Stimulated activated CD8-positive, alpha-beta memory T cell treated with anti-CD3 and anti-CD28 coated beads, Interleukin-4, amount 100 ng/mL, for 4 hours (primary cell): ENCODE measurements at regions not wholly inside any gene's neighbourhood (a gene's known extent, or its start where the extent isn't known, plus 50 kb on each side); places are given as distances from the start of the nearest gene placed in this dataset.
"Not testable (repeated sequence)": the region's sequence is repeated elsewhere in the genome, so short reads cannot be mapped to it uniquely, and the experiment has no call there.

ENCODE experiments used
- DNase-seq, 2 donors: peaks; one replicate each; pipeline ENCODE4 v3.0.0-alpha.2; 2020; ENCODE audit warnings: low read depth in 2 of 2, low spot score in 1 of 2

DNA sequence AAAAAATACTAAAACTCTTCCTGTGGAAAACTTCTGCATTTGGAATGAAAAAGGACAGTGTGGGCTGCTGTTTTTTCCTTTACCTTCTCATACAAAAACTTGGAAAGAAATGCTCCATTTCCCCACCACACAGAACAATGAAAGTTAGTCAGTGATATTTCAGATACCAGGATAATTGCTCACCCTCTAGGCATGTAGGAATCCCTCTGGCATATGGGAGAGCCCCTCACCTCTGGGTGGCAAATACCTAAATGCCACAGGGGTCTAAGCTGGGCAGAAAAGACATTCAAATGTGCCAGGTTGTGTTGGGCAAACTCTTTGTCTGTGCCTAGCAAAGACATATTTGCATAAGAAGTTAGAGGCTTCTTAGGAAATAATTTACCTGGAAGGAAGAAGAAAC is 560.3 kb upstream of the NR2F2 start:
- no peak for DNase-seq

DNA sequence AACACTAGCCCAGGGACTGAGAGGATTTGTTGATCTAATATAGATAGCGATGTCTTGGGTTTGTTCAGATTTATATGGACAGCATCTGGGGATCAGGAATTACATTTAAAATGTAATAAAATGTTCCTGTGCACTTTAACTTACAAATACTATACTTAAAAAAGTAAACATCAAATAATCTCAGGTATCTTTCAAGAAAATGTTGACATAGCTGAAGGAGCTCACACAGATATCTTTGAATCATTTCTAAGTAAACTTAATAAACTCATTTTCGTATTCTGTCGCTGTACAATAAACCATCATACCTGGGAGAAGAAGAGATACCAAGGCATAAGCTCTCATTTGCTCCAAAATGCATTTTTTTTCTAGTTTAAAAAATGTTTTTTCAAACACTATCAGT is 557.5 kb upstream of the NR2F2 start:
- no peak for DNase-seq

DNA sequence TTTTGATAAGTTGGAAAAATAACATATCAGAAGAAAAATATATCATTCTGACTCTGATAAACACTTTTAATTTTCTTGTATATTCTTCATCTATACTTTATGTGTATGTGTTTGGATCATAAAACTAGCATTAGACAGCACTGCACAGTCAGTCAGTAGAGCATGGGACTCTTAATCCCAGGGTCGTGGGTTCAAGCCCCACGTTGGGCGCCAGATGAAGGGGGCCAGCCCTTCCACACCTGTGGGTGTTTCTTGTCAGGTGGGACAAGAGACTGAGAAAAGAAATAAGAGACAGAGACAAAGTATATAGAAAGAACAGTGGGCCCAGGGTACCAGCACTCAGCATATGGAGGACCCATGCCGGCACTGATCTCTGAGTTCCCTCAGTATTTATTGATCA is 546.0 kb upstream of the NR2F2 start:
- DNase-seq, result no peak

DNA sequence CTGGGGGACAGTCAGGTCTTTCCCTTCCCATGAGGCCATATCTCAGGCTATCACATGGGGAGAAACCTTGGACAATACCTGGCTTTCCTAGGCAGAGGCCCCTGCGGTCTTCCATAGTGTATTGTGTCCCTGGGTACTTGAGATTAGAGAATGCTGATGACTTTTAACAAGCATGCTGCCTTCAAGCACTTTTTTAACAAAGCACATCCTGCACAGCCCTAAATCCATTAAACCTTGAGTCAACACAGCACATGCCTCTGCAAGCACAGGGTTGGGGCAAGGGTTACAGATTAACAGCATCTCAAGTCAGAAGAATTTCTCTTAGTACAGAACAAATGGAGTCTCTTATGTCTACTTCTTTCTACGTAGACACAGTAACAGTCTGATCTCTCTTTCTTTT is 545.2 kb upstream of the NR2F2 start:
- not testable (repeated sequence) for DNase-seq

DNA sequence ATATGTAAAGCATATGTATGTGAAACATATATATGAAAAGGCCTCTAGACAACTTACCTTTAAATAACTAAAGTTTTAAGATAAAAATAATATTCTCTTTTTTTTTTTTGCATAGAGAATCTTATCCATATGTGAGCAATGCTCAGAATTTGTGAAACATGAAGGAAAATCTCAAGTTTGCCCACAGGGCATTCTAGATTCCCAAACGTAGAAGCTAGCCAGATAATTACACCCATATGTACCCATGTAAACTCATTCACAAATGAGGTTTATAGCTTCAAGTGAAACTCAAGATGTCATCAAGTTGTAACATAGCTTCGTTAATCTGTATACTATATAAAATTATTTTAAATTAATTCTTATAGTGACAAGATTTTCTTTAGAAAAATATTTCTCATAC is 537.3 kb upstream of the NR2F2 start:
- no peak for DNase-seq

DNA sequence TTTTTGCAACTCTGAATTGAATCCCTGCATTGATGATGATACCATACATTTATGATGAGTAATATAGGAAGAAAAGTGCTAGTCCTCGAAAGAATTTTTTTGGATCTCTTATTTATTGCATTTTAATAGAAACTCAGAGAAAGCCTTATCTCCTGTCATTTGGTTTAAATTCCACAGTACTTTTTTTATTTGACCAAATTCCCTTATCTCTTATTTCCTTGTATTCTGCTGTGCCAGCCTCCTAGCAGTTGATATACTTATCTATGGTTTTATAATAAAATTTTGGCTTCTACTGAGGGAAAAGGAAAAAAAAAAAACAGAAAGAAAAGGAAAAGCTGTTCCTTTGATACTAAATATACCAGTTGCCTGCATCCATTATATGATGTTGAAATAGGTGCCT is 535.1 kb upstream of the NR2F2 start:
- no peak for DNase-seq

DNA sequence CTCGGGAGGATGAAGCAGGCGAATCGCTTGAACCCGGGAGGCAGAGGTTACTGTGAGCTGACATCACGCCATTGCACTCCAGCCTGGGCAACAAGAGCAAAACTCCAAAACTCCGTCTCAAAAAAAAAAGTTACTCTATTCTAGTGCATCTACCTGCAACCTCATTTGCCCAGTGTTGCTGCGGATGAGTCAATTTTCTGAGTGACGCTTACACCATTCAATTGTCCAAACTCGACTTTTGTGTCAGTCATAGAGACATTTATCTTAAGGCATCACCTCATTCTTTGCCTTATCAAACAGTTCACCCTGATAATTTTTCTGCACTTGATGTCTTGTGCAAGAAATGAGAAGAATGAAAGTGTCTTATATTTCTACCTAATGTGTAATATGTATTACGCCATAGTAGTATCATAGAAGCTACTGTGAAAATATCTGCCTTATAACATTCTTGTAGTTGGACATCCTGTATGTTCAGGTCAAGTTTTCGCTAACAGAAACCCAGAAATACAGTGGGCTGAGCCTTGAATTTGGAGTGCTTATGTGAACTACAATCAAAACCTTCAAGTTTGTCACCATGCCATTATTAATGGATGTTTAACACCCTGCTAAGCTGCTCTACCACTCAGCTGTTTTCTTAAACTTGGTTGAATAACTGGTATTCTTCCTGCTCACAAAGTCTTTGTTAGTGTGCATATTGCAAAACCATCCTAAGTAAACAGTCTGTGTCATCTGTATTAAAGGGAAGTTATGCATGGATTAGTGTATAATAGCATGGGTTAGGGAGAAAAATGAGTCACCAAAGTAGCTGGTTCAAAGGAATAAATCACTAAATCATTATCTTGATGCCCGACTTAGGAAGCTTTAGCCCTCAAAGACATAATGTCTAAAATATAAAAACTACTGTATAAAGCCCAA is 531.0 kb upstream of the NR2F2 start:
- DNase-seq, result no peak

DNA sequence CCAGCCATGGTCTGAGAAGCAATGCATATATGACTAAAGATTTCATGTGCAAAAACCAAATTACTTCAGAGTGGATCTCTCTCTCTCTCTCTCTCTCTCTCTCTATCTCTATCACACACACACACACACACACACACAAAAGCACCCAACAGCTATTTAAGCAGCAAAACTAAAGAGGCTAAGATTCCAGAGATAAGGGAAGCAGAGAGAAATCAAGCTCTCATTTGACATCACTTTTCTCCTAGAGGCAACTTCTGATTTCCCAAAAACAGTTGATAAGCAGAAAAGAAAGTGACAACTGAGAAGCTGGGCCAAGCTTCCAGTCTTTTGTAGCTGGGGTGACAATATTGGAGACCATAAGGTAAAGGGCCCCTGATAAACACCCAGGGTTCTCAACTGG is 526.0 kb upstream of the NR2F2 start:
- DNase-seq, result no peak

DNA sequence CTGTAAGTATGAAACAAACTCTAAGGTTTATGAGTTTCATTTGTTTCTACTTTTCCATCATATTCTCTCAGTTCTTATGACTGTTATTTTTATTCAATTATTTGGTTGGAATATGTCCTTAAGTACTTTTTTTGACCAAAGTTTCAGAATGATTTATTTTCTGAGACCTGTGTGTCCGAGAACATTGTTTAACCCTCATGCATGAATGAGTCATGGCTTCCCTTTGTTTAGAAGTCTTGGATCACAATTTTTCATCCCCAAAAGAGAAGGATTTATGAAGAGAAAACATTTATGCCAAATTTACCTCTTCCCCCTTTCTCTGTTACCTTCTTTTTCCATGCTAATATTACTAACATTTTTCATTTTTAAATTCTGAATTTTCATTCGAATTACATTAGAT is 518.0 kb upstream of the NR2F2 start:
- DNase-seq, result no peak

DNA sequence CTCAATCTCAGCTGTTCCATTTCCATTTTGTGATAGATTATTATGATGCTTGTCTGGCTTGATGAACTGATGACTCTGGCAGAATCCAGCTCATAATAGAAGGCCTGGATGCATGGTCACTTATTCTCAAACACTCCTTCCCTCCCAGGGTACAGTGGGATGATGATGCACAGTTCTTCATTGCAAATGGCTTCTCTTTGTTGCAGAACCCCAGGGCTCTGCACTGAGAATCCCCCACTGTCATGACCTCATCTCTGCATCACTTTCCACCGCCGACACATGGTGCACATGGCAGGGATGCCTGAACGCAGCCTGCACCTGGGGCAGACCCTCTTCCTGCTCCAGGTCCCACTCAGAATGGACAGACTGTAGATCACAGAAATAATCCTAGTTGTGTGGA is 515.6 kb upstream of the NR2F2 start:
- DNase-seq, result no peak

DNA sequence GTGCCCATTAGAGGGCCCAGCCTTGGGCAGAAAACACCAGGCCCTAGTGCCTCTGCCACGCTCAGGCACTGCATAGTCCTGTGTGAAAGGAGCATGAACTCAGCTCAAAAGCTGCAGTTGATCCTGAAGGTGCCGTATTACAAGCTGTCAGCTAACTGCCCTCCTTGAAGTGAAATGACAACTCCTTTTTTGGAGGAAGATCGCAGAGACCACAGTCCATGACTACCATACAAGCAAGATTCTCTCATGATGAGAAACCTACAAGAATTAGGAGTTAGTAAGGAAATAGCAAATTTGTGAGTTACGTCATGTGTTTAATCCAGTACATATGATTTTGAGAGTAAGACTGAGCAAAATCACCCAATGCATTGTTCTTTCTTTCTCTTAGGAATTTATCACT is 513.9 kb upstream of the NR2F2 start:
- no peak for DNase-seq

DNA sequence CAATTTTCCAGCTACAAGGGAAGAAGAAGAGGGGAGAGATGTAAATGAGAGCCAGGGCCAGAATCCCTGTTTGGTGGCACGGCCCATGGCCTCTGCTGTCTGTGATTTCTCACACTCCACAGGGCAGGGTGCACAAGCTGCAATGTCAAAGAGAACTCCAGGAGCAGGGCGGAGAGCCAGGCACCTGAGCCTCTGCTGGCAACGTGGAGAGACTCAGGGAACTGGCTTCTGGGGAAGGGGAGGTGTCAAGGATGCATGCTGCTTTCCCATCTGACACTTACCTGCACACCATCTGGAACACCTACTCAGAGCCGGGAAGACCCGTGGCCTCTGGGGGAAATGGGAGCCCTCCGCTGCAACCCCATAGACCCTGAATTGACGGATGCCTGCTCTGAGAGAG is 507.5 kb upstream of the NR2F2 start:
- no peak for DNase-seq

DNA sequence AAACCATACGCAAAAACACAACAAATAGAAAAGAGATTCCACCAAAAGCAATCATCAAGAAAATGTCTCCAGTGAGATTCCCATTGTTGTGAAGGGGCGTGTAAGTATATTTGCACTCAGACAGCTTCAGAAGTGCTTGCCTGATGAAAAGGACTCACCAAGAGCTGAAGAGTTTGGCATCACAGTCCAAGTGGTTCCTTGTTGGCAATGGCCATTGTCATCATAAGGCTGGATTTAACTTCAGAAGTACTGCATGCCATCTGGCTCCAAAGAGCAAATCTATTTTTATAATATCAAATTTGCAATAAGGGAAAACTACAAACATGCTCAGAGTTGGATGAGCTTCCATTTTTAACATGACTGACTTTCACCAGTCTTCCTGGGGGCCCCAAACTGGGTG is 505.3 kb upstream of the NR2F2 start:
- no peak for DNase-seq

DNA sequence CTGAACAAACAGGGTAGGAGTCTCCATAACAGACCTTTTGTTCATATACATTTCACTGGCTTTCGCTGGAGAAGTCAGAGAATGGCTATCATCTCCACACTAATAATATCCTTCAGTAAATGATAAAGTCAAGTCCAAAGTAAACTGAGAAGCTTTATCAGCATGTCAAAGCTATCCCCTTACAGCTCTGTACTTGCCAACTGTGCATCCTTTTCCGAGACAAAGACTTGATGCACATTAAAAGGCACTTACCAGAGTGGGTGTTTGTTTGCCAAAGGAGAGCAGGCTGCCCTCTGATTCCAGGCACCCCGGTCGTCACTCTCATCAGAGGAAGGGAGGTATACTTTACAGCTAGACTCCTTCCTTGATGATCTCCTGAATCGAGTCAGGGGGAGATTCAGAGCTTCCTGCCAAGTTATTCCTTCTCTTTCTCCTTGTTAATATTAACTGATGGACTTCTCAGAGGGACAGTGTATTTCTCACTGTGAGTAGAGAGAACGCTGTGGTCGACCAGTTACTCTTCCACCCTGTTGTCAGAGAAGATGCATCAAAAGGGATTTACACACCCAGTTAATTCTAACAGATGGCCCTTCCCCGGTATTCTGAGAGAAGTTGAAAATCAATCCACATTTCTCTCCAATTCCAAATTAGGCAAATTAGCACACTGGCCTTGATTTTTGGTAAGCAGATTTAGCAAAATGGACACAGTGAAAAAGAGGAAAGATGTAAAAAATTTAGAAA is 504.7 kb upstream of the NR2F2 start:
- no peak for DNase-seq

DNA sequence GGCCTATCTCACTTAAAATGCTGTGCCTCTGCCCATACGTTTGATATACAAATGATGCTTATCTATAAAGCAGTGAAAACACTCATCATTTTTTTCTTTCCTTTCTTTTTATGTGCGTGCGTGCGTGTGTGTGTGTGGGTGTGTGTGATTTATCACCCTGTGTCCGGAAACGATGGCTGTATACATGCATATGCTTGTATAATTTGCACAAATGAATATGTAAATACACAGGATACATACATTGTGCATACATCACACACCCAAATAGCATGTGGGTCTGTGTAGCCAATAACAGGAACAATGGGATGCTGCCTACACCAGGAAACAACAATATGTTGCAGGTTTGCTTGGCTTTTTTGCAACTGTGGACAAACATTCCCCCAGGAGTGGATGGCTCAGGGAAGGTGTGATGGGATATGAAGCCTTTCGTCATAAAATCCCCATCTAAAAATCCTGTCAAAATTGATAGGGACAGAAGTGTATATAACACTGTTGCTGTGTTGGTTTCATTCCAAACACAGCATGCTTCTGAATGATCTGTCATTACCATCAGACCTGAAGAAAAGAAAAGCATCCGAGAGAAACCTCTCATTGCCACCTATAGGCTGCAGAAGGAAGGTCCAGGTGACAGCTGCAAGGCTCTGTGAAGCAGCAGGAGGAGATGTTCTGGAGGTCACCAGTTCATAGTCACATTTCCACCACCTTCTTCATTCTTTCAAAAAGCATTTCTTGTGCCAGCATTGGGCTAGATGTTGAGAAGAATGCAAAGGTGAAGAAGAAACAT is 503.9 kb upstream of the NR2F2 start:
- no peak for DNase-seq

DNA sequence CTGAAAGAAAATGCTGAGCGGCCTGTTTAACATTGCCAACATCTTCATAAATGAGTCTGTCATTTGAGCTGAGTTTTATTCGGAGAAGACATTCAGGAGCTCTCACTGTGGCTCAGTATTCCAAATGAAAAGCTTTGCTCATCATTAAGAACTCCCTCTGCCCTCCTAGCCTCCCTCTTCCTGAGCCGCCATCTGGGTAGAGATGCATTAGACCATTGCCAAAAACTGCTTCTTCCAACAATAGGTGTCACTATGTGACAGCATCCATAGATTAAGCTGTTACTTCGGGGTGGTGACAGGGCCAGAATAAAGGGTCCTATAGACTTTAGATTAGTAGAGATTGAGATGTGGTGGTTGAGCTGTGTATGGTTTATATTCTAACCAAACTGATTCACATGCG is 501.4 kb upstream of the NR2F2 start:
- no peak for DNase-seq

DNA sequence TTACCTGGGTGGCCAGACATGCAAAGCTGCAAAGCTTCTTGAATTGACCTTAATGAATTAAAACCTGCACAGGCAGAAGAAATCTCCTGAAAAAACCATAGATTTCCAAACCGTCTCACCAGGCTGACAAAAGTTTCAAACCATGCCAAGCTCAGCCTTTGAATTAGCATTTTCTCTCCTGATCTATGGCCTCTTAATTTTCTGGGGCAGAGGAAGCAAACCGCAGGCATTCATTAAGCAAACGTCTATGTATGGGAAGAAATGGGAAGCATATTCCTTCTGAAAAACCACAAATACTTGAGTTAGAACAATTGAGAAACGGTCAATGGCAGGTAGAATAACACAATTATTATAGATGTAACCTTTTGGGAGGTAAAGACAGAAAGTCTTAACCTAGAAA is 500.2 kb upstream of the NR2F2 start:
- no peak for DNase-seq

DNA sequence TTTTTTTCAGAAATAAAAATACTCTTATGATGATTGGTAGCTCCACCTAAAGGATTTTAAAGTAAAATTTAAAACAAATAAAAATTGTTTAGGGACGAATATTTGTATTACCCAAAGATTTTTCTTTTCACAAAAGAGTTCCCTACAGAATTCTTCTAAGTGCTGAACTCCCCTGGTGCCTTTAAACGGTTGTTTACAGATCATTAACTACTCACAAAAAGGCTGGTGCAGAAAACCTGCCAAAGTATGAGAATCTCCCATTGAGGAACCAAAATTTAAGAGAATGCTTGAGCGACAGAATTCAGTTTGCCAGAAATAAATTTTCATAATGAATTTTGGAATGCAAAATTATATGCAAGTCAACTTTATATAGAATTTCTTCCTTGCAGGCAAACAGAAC is 497.8 kb upstream of the NR2F2 start:
- DNase-seq, result no peak

DNA sequence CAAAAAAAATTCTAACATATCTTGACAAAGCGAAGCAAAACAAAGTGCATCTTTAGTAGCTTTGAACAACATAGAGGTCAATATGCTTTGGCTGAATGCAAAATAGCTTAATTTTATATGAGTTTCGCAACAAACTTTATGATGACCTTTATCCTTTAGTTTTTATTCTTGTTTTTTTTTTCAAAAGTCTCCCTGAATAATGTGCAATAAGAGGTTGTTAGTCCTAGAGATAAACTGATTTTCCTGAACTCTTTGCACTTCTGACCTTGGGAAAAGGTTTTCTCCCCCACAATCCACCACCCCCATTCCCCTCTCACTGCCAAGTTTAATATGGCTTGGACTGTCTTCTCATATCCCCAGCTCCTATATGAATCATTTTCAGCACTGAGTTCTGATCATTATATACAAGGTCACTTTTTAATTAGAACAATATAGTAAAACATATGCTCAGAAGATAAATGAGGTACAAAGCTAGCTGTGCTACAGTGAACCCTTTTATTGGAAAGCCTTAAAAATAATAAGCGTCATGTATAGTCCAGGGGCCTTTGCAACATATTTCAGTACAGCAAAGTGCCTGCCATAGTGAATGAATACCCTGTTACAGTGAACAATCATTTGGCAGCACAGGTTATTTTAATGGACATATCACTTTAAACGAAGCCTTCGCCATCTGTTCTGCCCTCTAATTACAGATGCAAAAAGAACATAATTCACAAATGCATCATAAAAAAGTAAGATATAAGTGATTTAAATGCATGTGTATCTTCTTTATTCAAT is 496.3 kb upstream of the NR2F2 start:
- no peak for DNase-seq

DNA sequence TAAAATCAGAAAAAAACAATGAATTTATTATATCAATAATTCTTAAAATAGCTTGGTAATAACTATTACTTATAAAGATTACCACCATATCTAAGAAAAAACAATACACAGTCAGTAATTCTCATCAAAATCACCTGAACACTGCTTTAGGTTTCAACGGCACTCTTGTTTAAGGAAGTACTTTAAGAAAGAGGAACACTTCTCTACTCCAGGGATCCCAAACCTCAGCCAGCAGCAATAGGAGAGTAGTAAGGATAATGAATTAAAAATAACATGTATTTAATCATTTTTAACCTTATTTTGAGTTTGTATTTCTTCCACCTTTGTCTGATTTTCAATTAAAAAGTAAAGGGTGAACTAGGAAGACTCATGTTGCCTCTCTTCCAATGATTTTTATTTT is 494.0 kb upstream of the NR2F2 start:
- no peak for DNase-seq

DNA sequence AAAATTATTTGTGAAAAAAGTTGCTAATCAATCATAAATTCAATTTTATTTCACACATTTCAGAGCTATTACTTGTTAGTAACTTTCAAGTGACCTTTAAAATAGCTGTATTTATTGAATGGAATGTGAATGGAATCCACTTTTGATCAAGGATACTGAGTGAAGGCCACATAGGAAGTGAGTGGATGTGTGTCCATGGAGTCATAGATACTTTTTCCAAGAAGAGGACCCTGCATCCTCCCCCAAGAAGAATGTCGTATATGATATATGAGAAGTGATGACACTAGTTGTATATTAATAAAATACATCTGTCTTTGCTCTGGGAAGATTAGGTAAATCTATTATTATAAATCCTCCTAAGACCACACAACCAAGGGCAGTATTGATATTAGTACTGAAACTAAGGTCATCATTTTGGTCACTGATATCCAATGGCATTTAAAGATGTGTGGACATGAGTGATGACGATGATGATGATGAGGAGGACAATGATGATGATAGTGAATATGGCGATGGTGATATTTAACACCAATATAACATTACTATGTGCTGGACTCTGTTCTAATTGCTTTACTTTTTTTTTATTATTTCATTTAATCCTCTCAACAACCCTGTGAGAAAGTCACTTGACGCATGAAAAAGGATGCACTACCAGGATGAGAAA is 493.0 kb upstream of the NR2F2 start:
- DNase-seq, result no peak
